Neural progenitor cell (in vitro differentiated cells): ENCODE measurements at regions not wholly inside any gene's neighbourhood (a gene's known extent, or its start where the extent isn't known, plus 50 kb on each side); places are given as distances from the start of the nearest gene placed in this dataset.

Experiments used
- DNase-seq: peaks from one replicate; pipeline ENCODE4 v3.0.0-alpha.2; 2016; ENCODE audit warnings: low spot score
- H2AFZ ChIP-seq: fragments of 200-600 bp; sonication (generic); replicated peaks from 2 replicates; pipeline ENCODE4 v1.6.1; 2016; ENCODE audit warnings: antibody characterized with exemption
- H3F3A ChIP-seq: fragments of 200-600 bp; sonication (generic); 2 replicates; pipeline ENCODE4 v1.6.1; 2016; ENCODE audit warnings: antibody characterized with exemption, low read depth
- H3K27ac ChIP-seq: fragments of 200-600 bp; sonication (generic); 2 replicates; pipeline ENCODE4 v1.5.1; 2016; ENCODE audit warnings: mild to moderate bottlenecking
- H3K27me3 ChIP-seq: fragments of 200-600 bp; sonication (generic); 2 replicates; pipeline ENCODE4 v1.6.1; 2016; ENCODE audit warnings: mild to moderate bottlenecking, moderate library complexity
- H3K36me3 ChIP-seq: fragments of 200-600 bp; sonication (generic); 2 replicates; pipeline ENCODE4 v1.5.1; 2016
- H3K4me1 ChIP-seq: fragments of 200-600 bp; sonication (generic); 2 replicates; pipeline ENCODE4 v1.6.1; 2016; ENCODE audit warnings: mixed run types
- H3K4me2 ChIP-seq: fragments of 200-600 bp; sonication (generic); 2 replicates; pipeline ENCODE4 v1.6.1; 2016
- H3K4me3 ChIP-seq: fragments of 200-600 bp; sonication (generic); 2 replicates; pipeline ENCODE4 v1.5.1; 2016
- H3K79me2 ChIP-seq: fragments of 200-600 bp; sonication (generic); 2 replicates; pipeline ENCODE4 v1.6.1; 2016; ENCODE audit warnings: low read depth
- H3K9ac ChIP-seq: fragments of 200-600 bp; sonication (generic); 2 replicates; pipeline ENCODE4 v1.6.1; 2016
- H3K9me3 ChIP-seq: fragments of 200-600 bp; sonication (generic); 2 replicates; pipeline ENCODE4 v1.5.1; 2016; ENCODE audit warnings: low read depth
- H4K20me1 ChIP-seq: fragments of 200-600 bp; sonication (generic); 2 replicates; pipeline ENCODE4 v1.6.1; 2016; ENCODE audit warnings: low read depth
- H3K27ac Mint-ChIP-seq: 3 replicates; pipeline ENCODE4 v1.8.0; 2021; ENCODE audit warnings: mixed read lengths
- H3K27me3 Mint-ChIP-seq: 2 replicates; pipeline ENCODE4 v1.8.0; 2022; ENCODE audit warnings: low read depth, mild to moderate bottlenecking, inconsistent platforms, moderate library complexity, mixed read lengths; ENCODE audit not compliant: insufficient read depth
- H3K36me3 Mint-ChIP-seq: 3 replicates; pipeline ENCODE4 v1.8.0; 2021; ENCODE audit warnings: mixed read lengths
- H3K4me1 Mint-ChIP-seq: 3 replicates; pipeline ENCODE4 v1.8.0; 2021; ENCODE audit warnings: mixed read lengths
- H3K4me3 Mint-ChIP-seq: 3 replicates; pipeline ENCODE4 v1.8.0; 2021; ENCODE audit warnings: mild to moderate bottlenecking, moderate library complexity, mixed read lengths
- H3K9me3 Mint-ChIP-seq: 3 replicates; pipeline ENCODE4 v1.8.0; 2020; ENCODE audit warnings: mixed read lengths
- EZH2 ChIP-seq: fragments of 200-600 bp; sonication (generic); IDR thresholded peaks from 2 replicates; pipeline ENCODE4 v1.6.1; 2017; ENCODE audit warnings: antibody characterized with exemption, mild to moderate bottlenecking, moderate library complexity
- EZH2phosphoT487 ChIP-seq: fragments of 200-600 bp; sonication (generic); IDR thresholded peaks from 2 replicates; pipeline ENCODE4 v1.6.1; 2017; ENCODE audit warnings: antibody characterized with exemption
- TF ChIP-seq, protein P1 (sequence below): fragments of 200-600 bp; sonication (generic); IDR thresholded peaks from 2 replicates; pipeline ENCODE4 v1.5.1; 2017; ENCODE audit warnings: antibody characterized with exemption, mild to moderate bottlenecking

DNA sequence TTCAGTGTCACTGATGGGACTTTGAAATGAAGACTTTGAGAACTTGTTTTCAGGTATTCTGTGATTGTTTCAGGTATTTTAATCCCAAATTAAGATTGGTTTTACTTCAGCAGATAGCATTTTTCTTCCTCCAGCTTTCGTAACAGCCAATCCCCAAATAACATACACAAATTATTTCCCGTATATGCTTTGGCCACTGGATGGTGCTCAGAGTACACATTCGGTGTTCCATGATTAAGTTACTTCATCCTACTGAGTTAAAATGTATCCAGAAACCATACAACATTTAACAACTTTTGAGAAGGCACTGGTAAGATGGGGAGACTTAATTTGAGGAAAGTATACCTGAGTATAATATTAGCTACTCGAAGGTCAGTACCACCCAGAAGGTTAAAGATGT is 233.4 kb upstream of the FAM47A start:
- Mint-ChIP-seq H3K27me3 (no peaks in the 10 kb centered on the region), H3K4me3 (no peak overlapping the region), H3K36me3 (no peaks in the 10 kb centered on the region), H3K4me1 (no peaks in the 10 kb centered on the region), H3K9me3 (no peaks in the 10 kb centered on the region), H3K27ac (no peak overlapping the region)
- Histone ChIP-seq H3K36me3 (no peaks in the 10 kb centered on the region), H3F3A (no peaks in the 10 kb centered on the region), H3K4me3 (no peak overlapping the region), H4K20me1 (no peaks in the 10 kb centered on the region), H3K9me3 (no peaks in the 10 kb centered on the region), H3K9ac (no peak overlapping the region), H3K4me1 (no peaks in the 10 kb centered on the region), H3K4me2 (no peak overlapping the region), H2AFZ (peak overlapping the region; percentile 23), H3K27ac (no peak overlapping the region), H3K79me2 (no peaks in the 10 kb centered on the region), H3K27me3 (no peaks in the 10 kb centered on the region)
- TF ChIP-seq EZH2phosphoT487 (no peak), EZH2 (no peak)
- TF ChIP-seq, protein P1, sequence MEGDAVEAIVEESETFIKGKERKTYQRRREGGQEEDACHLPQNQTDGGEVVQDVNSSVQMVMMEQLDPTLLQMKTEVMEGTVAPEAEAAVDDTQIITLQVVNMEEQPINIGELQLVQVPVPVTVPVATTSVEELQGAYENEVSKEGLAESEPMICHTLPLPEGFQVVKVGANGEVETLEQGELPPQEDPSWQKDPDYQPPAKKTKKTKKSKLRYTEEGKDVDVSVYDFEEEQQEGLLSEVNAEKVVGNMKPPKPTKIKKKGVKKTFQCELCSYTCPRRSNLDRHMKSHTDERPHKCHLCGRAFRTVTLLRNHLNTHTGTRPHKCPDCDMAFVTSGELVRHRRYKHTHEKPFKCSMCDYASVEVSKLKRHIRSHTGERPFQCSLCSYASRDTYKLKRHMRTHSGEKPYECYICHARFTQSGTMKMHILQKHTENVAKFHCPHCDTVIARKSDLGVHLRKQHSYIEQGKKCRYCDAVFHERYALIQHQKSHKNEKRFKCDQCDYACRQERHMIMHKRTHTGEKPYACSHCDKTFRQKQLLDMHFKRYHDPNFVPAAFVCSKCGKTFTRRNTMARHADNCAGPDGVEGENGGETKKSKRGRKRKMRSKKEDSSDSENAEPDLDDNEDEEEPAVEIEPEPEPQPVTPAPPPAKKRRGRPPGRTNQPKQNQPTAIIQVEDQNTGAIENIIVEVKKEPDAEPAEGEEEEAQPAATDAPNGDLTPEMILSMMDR: peak; percentile 72
- DNase-seq: peak; percentile 45

DNA sequence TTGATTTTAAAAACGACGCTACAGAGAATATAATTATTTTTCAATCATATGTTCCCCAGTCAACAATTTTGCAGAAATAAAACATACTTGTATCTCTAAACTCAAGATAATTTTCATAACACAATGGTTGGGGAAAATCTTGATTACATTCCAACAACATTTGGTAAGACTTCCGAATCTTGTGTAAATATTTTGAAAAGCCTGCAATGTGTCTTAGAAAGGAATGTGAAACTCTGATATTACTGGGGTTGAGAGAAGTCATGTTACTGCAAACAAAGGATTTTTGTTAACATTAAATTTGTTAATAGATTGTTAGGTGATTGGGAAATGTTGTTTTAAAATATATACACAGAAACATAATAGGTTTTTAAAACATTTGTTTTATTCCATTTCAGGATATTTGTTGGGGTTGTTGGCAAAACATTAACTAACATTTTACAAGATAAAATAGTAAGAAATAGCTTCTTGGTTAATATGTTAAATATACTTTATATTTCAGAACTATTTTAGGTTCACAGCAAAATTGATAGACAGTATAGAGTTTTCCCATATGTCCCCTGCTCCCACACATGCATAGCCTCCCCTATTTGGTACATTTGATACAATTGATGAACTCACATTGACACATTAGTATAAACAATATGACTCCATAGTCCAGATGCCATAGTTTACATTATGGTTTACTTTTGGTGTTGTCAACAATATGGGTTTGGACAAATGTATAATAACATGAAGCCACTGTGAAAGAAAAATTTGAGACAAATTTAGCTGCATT is 218.6 kb upstream of the FAM47A start:
- H3K9me3 ChIP-seq: no peaks in the 10 kb centered on the region
- no peak overlapping the region for H2AFZ ChIP-seq
- Mint-ChIP-seq H3K4me1 (no peaks in the 10 kb centered on the region), H3K27me3 (no peaks in the 10 kb centered on the region), H3K9me3 (no peaks in the 10 kb centered on the region), H3K36me3 (no peaks in the 10 kb centered on the region), H3K27ac (no peak overlapping the region), H3K4me3 (no peak overlapping the region)
- H3K27ac ChIP-seq: no peak overlapping the region
- no peak for DNase-seq
- H3K4me2 ChIP-seq: no peak overlapping the region
- no peaks in the 10 kb centered on the region for H4K20me1 ChIP-seq
- H3K4me1 ChIP-seq: no peaks in the 10 kb centered on the region
- H3K36me3 ChIP-seq: no peaks in the 10 kb centered on the region
- H3K4me3 ChIP-seq: no peak overlapping the region
- no peaks in the 10 kb centered on the region for H3K27me3 ChIP-seq
- no peaks in the 10 kb centered on the region for H3F3A ChIP-seq
- TF ChIP-seq EZH2phosphoT487: no peak
- no peak for TF ChIP-seq EZH2
- TF ChIP-seq, protein P1: no peak
- no peak overlapping the region for H3K9ac ChIP-seq
- no peaks in the 10 kb centered on the region for H3K79me2 ChIP-seq

DNA sequence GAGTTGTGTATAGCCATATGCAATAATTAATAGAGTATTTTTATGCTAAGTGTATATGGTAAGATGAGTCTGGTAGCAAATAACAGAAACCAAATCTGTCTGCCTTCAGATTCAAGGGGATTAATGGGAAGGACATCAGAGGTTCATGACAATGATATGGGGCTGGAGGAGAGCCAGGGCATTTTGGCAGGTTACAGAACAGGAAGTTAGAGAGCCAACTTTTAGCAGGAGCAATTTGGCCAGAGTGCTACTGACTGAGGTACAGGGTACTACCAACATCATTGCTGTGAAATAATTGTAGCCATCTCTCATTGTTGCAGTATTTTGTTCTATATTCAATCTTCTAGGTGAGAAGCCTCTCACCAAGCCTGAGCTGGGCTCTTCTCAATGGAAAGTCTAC is 210.9 kb upstream of the FAM47A start:
- Histone ChIP-seq H3K9ac (no peak overlapping the region), H3K27ac (no peak overlapping the region), H3K4me3 (no peak overlapping the region), H2AFZ (no peak overlapping the region), H3K4me2 (no peak overlapping the region), H4K20me1 (no peaks in the 10 kb centered on the region), H3K27me3 (no peaks in the 10 kb centered on the region), H3K79me2 (no peaks in the 10 kb centered on the region), H3K9me3 (no peaks in the 10 kb centered on the region), H3K4me1 (no peaks in the 10 kb centered on the region), H3K36me3 (no peaks in the 10 kb centered on the region), H3F3A (no peaks in the 10 kb centered on the region)
- Mint-ChIP-seq H3K4me3 (no peak overlapping the region), H3K9me3 (peaks cover 4% of the 10 kb centered on the region), H3K4me1 (no peaks in the 10 kb centered on the region), H3K36me3 (no peaks in the 10 kb centered on the region), H3K27me3 (no peaks in the 10 kb centered on the region), H3K27ac (no peak overlapping the region)
- TF ChIP-seq EZH2phosphoT487 (no peak), EZH2 (no peak)
- TF ChIP-seq, protein P1: no peak
- no peak for DNase-seq
